ENCODE measurements at regions not wholly inside any gene's neighbourhood (a gene's known extent, or its start where the extent isn't known, plus 50 kb on each side); places are given as distances from the start of the nearest gene placed in this dataset.
"Not testable (repeated sequence)": the region's sequence is repeated elsewhere in the genome, so short reads cannot be mapped to it uniquely, and the experiment has no call there.

- DNase-seq, result no peak
Measured at GRCh38 chrX:27136325-27136724, 326.8 kb downstream of the PPP4R3C start.

GRCh38 chrX:27132862-27133261 is 330.3 kb downstream of the PPP4R3C start:
- DNase-seq, result no peak

DNA sequence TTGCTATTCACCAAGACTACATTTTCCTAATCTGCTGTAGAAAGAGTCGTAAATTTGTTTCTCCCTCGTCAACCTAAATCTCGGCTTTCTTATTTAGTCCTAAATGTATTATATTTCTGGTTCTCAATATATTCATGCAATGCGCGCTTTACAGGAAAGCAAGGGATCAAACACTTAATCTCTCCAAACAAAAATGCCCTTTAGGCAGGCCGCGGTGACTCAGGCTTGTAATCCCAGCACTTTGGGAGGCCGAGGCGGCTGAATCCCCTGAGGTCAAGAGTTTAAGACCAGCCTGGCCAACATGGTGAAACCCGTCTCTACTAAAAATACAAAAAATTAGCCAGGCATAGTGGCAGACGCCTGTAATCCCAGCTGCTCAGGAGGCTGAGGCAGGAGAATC is 376.0 kb downstream of the PPP4R3C start:
- not testable (repeated sequence) for DNase-seq

DNA sequence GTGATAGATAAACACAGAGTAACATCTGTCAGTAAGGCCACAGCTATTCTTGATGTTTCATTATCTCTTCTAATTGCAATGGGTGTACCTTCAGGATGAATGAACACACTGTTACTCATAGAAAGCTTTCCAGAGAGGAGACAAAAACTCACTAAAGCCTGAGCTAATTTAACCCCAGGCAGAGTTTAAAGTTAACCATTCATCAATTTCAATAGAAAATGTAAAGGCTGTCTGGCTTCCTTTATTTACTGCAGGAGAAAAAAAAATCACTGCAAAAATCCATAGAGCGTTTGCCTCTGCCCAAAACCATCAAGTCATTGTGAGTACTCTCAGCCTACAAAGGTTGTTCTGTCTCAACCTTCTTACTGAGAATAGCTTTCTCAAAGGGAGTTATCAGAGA is 376.9 kb downstream of the PPP4R3C start:
- DNase-seq, result no peak

DNA sequence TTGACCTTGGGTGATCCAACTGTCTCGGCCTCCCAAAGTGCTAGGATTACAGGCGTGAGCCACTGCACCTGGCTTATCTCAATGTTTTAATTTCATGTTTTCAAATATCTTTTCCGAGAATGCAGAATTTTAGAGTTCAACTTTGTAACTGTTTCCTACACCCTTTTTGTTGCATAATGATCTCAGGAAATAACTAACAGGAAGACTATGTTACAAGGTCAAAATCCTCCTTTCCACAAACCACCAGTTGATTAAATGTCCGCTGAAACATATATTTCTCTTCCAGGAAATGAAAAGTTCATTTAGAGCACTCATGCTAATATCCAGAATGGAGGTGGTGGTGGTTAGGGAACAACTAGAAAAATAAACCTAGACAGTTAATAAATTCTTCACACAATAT is 377.8 kb downstream of the PPP4R3C start:
- no peak for DNase-seq

GRCh38 chrX:27078371-27078770 is 384.8 kb downstream of the PPP4R3C start:
- DNase-seq, result no peak

- no peak for DNase-seq
Measured at GRCh38 chrX:27057883-27058282, 405.3 kb downstream of the PPP4R3C start.

DNA sequence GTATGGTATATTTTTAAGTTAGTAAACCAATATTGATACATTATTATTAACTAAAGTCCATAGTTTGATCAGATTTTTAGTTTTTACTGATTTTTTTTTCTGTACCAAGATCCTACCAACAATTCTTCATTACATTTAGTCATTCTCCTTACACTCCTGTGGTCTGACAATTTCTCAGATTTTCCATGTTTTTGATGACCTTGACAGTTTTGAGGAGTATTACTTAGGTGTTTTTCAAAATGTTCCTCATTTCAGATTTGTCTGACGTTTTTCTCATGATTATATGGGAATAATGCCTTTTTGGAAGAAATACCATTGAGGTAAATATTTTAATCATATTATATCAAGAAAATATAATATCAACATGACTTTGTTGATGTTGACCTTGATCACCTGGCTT is 423.8 kb downstream of the PPP4R3C start:
- DNase-seq, result no peak

- no peak for DNase-seq
Measured at GRCh38 chrX:27008486-27008885, 454.7 kb downstream of the PPP4R3C start.

DNA sequence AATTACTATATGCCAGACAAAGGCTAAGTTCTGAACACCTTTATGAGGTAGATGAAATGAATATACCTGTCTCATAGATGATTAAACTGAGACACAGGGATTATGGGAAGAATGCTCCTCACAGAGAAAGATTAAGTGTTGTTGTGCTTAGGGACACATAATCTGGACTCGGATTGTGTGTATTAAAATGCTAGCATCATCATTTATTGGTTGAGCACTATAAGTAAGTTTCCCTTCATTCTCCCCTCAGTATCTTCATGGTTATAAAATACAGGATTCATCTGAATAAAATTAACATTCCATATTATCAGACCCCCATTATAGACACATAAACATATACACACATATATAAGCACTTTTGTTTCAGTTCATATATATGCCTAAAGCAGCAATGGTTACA is 463.5 kb downstream of the PPP4R3C start:
- no peak for DNase-seq

DNA sequence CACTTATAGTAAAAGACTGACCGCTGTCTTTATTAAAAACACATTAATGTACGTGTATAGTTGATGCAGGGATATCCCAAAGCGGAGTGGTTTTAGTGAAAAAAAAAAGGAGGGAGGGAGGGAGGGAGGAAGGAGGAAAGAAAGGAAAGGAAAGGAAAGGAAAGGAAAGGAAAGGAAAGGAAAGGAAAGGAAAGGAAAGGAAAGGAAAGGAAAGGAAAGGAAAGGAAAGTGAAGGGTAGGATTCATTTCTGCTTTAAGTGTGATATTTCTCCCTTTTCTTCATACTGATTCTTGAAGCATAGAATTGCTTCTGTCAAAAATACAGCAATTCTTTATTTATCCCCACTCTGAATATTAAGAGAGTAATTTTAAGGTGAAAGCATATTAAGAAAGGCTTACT is 504.9 kb downstream of the PPP4R3C start:
- no peak for DNase-seq

DNA sequence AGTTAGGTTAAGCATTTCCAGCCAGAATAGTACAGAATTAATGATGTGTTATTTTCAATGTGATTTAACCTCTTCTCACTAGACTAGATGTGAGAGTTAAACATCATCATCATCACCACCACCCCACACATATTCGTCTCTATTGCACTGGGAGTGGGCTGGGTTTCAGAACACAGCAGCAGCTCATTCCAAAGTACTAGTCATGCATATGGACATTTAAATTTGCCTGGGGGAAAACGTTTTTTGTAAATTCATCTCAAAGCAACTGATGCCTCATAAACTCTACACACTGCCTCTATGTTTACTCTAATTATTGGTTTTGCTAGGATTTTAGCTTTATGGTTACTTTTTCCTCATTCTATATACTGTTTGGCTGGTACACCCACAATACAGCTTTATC is 509.1 kb downstream of the PPP4R3C start:
- no peak for DNase-seq

- DNase-seq, result no peak
Measured at GRCh38 chrX:26952213-26952612, 510.9 kb downstream of the PPP4R3C start.

DNA sequence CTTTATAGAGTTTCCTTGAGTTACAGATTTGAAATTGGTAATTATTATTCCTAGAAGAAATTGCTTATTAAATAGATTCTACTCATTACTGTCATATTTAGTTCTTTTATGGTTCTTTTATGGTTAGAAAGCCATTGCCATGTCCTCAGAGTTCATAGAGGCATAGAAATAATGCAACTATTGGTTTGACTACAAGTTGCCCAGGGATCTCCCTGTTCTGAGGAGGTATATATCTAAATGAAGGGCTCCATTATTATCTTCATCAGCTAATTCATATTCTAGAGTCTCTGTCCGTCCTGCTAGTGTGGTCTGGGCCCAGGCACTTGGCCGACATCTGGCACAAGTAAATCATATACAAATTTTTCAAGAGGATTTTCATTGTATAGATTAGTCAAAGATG is 535.7 kb downstream of the PPP4R3C start:
- no peak for DNase-seq

DNA sequence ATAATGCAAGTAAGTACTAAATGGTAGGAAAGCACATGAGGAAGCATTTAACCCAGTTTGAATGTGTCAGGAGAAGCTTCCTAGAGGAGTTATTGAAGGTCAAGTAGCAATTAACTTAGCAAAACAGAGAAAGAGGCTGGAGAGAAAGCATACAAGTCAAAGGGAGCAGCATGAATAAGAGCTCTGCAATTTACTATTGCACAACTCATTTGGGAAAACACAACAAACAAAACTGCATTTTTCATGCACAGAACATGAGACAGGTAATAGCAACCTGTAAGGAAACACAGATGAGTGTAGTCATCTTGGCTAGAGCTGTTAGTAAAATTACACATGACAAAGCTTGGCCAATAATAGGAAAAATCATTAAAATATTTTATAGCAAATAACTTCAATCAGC is 538.1 kb downstream of the PPP4R3C start:
- no peak for DNase-seq

GRCh38 chrX:26922278-26922677 is 540.9 kb downstream of the PPP4R3C start:
- no peak for DNase-seq

DNA sequence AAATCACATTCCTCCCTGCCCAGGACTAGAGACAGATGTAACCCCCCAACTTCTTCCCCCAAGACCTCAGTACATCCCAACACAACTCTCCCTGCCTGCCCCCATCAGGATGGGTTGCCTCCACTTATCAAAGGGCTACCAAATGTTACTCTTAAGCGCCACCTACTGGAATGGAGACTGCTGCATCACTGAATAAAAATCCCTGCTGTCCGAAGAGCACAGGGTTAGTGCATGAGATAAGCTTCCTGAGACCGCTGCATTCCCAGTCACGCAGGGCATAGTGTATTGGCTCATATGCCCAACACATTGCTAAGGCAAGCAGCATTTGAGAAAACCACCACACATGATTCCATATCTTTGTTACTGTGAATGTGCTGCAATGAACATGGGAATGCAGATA is 544.5 kb downstream of the PPP4R3C start:
- DNase-seq, result peak; percentile 19

- no peak for DNase-seq
Measured at GRCh38 chrX:26916991-26917390, 546.1 kb downstream of the PPP4R3C start.

GRCh38 chrX:26915064-26915463 is 548.1 kb downstream of the PPP4R3C start:
- DNase-seq, result no peak

GRCh38 chrX:26914232-26914631 is 548.9 kb downstream of the PPP4R3C start:
- DNase-seq, result no peak

DNA sequence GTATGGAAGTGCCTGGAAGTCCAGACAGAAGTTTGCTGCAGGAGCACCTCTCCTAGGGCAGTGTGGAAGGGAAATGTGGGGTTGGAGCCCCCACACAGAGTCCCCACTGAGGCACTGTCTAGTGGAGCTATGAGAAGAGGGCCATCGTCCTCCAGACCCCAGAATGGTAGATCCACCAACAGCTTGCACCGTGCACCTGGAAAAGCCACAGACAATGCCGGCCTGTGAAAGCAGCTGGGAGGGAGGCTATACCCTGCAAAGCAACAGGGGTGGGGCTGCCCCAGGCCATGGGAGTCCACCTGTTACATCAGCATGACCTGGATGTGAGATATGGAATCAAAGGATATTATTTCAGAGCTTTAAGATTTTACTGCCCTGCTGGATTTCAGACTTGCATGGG is 551.4 kb downstream of the PPP4R3C start:
- DNase-seq, result not testable (repeated sequence)

- no peak for DNase-seq
Measured at GRCh38 chrX:26909728-26910127, 553.4 kb downstream of the PPP4R3C start.

DNA sequence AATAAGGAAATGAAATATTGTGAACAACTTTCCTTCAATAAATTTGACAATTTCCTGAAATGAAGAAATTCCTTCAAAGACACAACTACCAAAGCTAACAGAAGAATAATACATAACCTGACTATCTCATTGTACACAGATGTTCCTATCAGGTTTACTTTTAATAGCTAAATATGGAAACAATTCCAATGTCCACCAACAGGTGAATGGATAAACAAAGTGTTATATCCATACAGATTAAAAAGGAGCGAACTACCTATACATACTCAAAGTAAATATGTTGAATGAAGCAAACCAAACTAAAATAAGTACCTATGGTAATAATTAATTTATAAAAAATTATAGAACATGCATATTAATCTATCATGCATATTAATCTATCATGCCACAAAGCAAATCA is 554.9 kb downstream of the PPP4R3C start:
- no peak for DNase-seq

DNA sequence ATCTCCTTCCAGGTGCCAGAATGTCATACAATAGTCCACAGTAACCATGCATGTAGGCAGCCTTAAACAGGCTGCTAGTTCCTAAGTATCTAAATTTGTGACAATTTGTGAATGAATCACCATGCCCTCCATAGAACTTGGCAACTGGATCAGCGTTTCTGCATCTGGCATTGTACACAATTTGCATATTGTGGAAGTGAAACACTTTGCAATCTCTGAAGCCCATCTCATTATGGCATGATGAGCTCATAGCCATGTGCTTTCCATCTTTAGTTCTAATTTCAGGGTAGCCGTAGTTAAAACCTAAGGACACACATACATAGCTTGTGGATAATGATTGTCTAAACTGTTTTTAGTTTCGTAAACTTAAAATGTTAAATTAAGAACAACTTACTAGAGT is 573.6 kb downstream of the PPP4R3C start:
- no peak for DNase-seq

GRCh38 chrX:26873736-26874135 is 589.4 kb downstream of the PPP4R3C start:
- no peak for DNase-seq

GRCh38 chrX:26871967-26872366 is 591.2 kb downstream of the PPP4R3C start:
- DNase-seq, result no peak
